HUES64 (cell line): ENCODE measurements at regions not wholly inside any gene's neighbourhood (a gene's known extent, or its start where the extent isn't known, plus 50 kb on each side); places are given as distances from the start of the nearest gene placed in this dataset.

ENCODE experiments used
- H3K27ac ChIP-seq: 2 replicates; pipeline ENCODE4 v1.7.0; 2013; ENCODE audit warnings: low read depth, low read length, inconsistent platforms
- H3K27me3 ChIP-seq: 2 replicates; pipeline ENCODE4 v1.6.1; 2013; ENCODE audit warnings: mild to moderate bottlenecking, low read length; ENCODE audit not compliant: insufficient read depth
- H3K36me3 ChIP-seq: 2 replicates; pipeline ENCODE4 v1.6.1; 2013; ENCODE audit warnings: mild to moderate bottlenecking, low read length; ENCODE audit not compliant: insufficient read depth
- H3K4me1 ChIP-seq: 2 replicates; pipeline ENCODE4 v1.6.1; 2013; ENCODE audit warnings: mild to moderate bottlenecking, low read length, moderate library complexity; ENCODE audit not compliant: insufficient read depth
- H3K4me3 ChIP-seq: 2 replicates; pipeline ENCODE4 v1.5.1; 2013; ENCODE audit warnings: mild to moderate bottlenecking, low read length, moderate library complexity
- H3K9ac ChIP-seq: 2 replicates; pipeline ENCODE4 v1.6.1; 2013; ENCODE audit warnings: mild to moderate bottlenecking, low read depth, low read length
- H3K9me3 ChIP-seq: 2 replicates; pipeline ENCODE4 v1.6.1; 2013; ENCODE audit warnings: low read depth, low read length; ENCODE audit not compliant: insufficient read depth
- WGBS: fragments of 150-250, 120-280 bp; methylation state at CpG from one replicate; pipeline ENCODE4 v1.1.7; 2013; ENCODE audit warnings: missing lambda C conversion rate; 5-methylcytosine and 5-hydroxymethylcytosine counted together

DNA sequence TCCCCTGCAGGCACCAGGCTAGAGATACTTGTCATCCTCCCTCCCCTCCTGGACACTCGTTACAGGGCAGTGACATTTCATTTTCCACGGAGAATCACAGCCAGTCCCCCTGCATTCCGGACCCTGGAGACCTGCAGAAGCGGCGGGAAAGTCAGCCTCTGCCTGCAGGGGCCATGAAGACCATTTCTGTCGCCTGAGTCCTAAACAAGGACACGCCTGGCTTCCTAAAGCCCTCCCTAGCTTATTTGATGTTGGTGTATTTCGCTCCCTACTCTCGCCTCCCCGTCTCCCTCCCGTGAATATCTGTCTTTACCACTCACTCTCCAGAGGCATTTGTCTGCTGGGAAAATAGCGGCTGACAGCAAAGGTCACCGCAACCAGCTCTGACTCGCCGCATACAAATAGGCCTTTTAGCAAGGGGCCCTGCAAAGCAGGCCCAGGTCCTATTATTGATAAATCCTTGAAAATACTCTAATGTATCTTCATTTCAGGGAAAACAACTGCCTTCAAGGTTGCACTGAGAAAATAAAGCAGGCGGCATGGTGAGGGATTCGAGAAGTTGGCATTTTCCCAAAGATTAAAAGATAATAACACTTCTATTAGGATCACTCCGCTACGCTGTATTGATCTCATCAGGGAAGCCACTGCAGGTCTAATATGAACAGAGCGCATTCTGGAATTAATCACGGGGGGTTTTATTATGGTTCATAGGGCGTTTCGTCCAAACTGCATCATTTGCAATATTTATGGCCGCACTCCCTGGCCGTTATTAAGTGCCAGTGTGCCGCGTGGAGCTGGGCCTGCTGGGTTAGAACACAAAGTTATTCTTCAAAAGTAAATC, 447.1 kb upstream of the CDH5 start:
- Histone ChIP-seq H3K4me1 (no peaks in the 10 kb centered on the region), H3K36me3 (no peaks in the 10 kb centered on the region), H3K27ac (no peak overlapping the region), H3K9ac (no peak overlapping the region), H3K27me3 (no peaks in the 10 kb centered on the region), H3K9me3 (no peaks in the 10 kb centered on the region), H3K4me3 (no peak overlapping the region)
- WGBS: 80% methylated on average over 27 of the region's 27 CpGs

DNA sequence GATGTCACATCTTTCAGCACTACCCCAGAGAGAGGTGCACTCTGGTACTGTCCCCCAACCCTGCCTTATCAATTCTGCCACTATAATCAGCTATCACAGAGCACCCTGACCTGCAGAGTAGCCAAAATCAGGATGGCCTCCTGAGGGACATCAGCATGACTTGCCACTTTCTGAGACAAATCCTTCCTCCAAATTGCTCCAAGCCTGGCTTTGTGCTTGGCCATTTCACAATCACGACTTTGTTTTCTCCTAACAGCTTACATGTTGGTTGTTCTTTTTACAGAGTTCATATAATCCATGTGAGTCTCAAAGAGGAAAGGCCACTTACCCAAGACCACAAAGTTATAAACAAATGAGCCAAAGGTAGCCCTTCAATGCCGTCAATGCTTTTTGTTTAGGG, 449.0 kb upstream of the CDH5 start:
- Histone ChIP-seq H3K36me3 (no peaks in the 10 kb centered on the region), H3K4me1 (no peaks in the 10 kb centered on the region), H3K9me3 (no peaks in the 10 kb centered on the region), H3K9ac (no peak overlapping the region), H3K27ac (no peak overlapping the region), H3K4me3 (no peak overlapping the region), H3K27me3 (no peaks in the 10 kb centered on the region)
- 92% methylated on average over 2 of the region's 2 CpGs for WGBS

DNA sequence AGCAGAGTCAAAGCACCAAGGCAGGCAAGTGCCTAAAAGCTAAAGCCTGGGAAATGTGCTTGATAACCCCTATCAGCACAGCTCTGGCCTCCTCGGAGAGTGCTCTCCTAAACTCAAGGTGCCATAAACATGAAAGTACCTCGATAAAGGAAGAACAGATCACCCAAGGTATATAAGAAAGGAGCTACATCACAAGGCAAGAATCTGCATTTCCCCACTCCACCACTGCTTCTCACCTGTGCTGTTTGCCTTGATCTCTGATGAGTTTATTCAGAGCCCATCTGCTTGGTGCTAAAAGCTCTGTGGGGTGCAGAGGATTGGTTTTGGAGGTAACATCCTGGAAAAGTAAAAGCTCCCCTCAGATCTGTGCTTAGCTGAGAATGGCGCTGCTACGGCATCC, 449.5 kb upstream of the CDH5 start:
- no peaks in the 10 kb centered on the region for H3K36me3 ChIP-seq
- no peak overlapping the region for H3K4me3 ChIP-seq
- no peak overlapping the region for H3K27ac ChIP-seq
- no peak overlapping the region for H3K9ac ChIP-seq
- H3K27me3 ChIP-seq: no peaks in the 10 kb centered on the region
- no peaks in the 10 kb centered on the region for H3K4me1 ChIP-seq
- 81% methylated on average over 4 of the region's 4 CpGs for WGBS
- no peaks in the 10 kb centered on the region for H3K9me3 ChIP-seq

DNA sequence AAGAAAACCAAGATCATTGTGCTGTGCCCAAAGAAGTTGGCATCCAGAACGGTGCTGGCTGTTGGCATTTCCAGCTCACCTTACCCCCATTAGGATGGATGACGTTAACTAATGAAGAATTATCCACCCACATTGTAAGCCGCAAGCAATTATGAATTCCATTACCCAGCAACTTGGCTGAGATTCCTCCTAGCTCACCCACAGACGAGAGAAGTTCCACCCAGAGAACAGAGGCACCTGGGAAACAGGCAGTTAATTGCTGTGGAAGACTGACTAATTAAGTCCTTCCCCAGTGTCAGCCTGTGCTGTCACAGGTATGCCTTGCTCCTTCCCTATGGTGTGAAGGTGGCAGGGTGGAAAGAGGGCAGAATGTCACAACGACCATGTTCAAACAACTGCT, 456.2 kb upstream of the CDH5 start:
- WGBS: 93% methylated on average over 5 of the region's 5 CpGs
- no peaks in the 10 kb centered on the region for H3K27me3 ChIP-seq
- H3K27ac ChIP-seq: no peak overlapping the region
- 0 out of 2 replicates have a peak, but pooled peaks cover 4% of the 10 kb centered on the region for H3K4me1 ChIP-seq
- no peak overlapping the region for H3K9ac ChIP-seq
- no peaks in the 10 kb centered on the region for H3K9me3 ChIP-seq
- no peak overlapping the region for H3K4me3 ChIP-seq
- no peaks in the 10 kb centered on the region for H3K36me3 ChIP-seq

DNA sequence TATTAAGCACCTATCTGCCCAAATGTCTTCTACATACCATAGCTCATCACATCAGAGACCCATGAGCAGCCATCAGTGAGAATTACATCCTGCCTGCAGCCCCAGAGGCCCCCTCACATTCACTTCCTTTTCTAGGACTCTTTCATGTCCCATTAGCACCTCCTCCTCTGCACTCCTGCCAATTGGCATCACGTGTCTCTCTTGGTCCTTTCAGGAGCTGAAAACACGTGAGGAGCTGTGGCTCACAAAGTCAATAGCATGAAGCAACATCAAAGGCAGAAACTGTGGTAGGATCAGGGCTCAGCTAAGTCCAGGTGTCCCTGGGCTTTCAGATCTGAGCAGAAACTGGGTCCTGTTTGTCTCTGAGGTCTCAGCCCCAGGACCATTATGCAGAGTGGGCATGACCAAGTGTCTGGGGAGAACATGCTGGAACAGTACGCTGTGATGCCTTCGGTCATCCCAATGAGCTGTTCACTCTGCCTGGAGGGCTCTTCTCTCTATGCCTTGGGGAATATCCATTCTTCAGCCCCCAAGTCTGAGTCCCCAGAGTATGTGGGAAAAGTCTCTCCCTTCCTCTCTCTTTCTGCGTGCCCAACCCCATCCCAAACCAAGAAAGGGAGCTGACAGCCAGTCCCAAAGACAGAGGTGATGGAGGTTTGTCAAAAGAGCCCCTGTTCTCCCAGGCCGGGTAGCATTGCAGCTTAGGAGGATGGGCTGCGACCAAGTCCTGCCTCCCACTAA, 457.0 kb upstream of the CDH5 start:
- Histone ChIP-seq H3K36me3 (no peaks in the 10 kb centered on the region), H3K9me3 (no peaks in the 10 kb centered on the region), H3K27ac (no peak overlapping the region), H3K4me3 (no peak overlapping the region), H3K4me1 (0 out of 2 replicates have a peak, but pooled peaks cover 10% of the 10 kb centered on the region), H3K9ac (no peak overlapping the region), H3K27me3 (no peaks in the 10 kb centered on the region)
- WGBS: 79% methylated on average over 6 of the region's 7 CpGs

DNA sequence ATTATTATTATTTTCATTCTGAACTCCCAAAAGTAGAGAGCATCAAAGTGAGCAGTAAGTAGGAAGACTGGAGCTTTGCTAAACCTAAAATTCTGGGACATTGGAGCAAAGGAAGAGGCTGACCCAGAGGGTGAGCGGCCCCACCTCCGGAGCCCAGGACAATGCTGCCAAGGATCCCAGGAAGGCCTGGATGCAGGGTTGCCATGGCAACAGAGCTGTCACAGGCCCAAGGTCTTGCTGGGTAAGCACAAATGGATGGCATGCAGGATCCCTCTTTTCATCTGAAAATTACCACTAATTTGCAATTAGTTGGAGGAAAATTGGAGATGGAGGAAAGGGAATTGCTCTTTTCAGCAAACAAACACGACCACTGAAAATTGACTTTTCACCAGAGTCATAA, 457.9 kb upstream of the CDH5 start:
- no peak overlapping the region for H3K9ac ChIP-seq
- H3K4me3 ChIP-seq: no peak overlapping the region
- no peak overlapping the region for H3K27ac ChIP-seq
- H3K27me3 ChIP-seq: no peaks in the 10 kb centered on the region
- no peaks in the 10 kb centered on the region for H3K9me3 ChIP-seq
- WGBS: 69% methylated on average over 3 of the region's 3 CpGs
- no peaks in the 10 kb centered on the region for H3K36me3 ChIP-seq
- 0 out of 2 replicates have a peak, but pooled peaks cover 10% of the 10 kb centered on the region for H3K4me1 ChIP-seq

DNA sequence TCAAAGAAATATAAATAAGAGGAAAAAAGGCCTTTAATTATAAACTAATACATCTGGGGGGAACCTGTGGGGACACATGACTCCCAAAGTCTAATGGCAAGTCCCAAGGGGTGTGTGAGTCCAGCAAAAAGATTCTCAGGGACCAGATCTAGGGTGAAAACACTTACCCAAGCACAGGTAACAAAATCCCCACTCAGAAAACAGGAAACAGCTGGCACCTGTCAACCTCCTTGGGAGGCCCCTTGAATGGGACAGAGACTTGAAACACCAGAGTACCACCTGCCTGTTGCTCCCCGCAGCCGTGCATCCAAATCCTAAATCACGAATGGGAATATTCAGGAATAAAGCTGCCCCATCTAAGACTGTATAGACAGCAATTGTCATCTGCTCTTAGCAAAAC, 461.2 kb upstream of the CDH5 start:
- Histone ChIP-seq H3K9ac (no peak overlapping the region), H3K4me1 (0 out of 2 replicates have a peak, but pooled peaks cover 10% of the 10 kb centered on the region), H3K27me3 (no peaks in the 10 kb centered on the region), H3K9me3 (no peaks in the 10 kb centered on the region), H3K27ac (no peak overlapping the region), H3K36me3 (no peaks in the 10 kb centered on the region), H3K4me3 (no peak overlapping the region)
- 93% methylated on average over 3 of the region's 3 CpGs for WGBS

DNA sequence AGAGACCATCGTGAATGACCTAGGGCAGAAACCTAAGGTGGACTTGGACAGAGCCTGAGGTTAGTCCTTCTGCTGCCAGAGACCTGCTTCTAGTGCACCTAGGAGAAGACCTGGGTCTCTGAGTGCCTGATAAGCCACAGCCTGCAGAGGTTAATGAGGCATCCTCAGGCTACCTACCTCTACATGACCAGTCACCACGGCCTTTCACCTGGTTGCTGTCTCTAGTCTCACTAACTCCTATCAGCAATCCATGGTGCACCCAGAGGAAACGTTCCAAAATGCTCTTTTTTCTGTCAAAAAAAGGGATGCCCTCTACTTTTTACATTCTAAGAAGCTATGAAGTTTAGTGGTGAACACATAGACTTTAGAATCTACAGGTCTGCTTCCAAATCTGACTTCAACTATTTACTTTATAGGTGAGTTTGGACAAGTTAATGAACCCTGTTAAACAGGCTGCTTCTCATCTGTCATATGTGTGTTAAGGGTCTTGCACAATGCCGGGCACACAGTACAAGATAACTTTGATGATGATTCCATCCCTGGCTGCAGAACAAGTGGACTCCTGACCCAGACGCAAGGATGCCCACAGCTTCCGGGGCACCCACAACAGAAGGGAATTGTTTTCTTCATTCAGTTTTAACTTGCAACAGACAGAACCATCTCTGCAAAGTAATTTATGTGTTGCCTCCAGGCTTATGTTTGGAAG, 469.9 kb upstream of the CDH5 start:
- Histone ChIP-seq H3K9me3 (0 out of 2 replicates have a peak, but pooled peaks cover 3% of the 10 kb centered on the region), H3K4me1 (0 out of 2 replicates have a peak, but pooled peaks cover 6% of the 10 kb centered on the region), H3K9ac (no peak overlapping the region), H3K36me3 (no peaks in the 10 kb centered on the region), H3K4me3 (no peak overlapping the region), H3K27ac (no peak overlapping the region), H3K27me3 (no peaks in the 10 kb centered on the region)
- 92% methylated on average over 6 of the region's 6 CpGs for WGBS

DNA sequence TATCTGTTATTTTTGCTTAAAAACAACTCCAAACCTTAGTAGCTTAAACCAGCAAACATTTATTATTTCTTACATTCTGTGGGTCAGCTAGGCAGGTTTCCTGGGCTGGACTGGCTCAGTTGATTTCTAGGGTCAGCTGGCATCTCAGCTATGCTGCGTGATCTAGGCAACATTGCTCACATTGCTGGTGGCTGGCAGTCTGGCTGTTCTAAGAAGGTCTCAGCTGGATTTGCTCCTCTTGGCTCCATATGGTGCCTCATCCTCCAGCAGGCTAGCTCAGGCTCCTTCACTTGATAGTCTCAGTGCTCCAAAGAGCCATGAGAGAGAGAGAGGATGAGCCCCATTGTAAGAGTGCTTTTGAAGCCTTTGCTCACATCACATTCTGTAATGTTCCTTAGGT, 470.6 kb upstream of the CDH5 start:
- no peaks in the 10 kb centered on the region for H3K27me3 ChIP-seq
- H3K9me3 ChIP-seq: 0 out of 2 replicates have a peak, but pooled peaks cover 3% of the 10 kb centered on the region
- no peaks in the 10 kb centered on the region for H3K36me3 ChIP-seq
- H3K4me3 ChIP-seq: no peak overlapping the region
- 0 out of 2 replicates have a peak, but pooled peaks cover 6% of the 10 kb centered on the region for H3K4me1 ChIP-seq
- H3K9ac ChIP-seq: no peak overlapping the region
- H3K27ac ChIP-seq: no peak overlapping the region
- 96% methylated on average over 1 of the region's 1 CpG for WGBS

DNA sequence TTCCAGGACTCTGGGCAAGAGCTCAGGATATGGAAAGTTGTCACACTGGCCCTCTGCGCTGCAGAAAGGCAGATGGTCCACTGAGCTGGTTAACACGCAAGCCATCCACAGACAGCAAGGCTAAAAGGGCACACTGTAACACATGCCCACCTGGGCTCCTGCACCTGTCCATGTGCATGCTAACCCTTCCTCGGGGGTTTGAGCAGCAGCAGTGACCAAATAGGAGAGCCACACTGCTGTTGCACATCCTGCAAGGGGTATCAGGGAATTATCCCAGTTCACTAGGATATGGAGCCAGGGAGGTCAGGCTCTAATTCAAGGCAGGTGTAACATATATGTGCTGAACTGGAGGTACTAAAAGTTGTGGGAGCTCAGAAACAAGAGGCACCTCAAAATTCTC, 471.0 kb upstream of the CDH5 start:
- 91% methylated on average over 3 of the region's 3 CpGs for WGBS
- Histone ChIP-seq H3K27ac (no peak overlapping the region), H3K4me1 (0 out of 2 replicates have a peak, but pooled peaks cover 6% of the 10 kb centered on the region), H3K4me3 (no peak overlapping the region), H3K27me3 (no peaks in the 10 kb centered on the region), H3K36me3 (no peaks in the 10 kb centered on the region), H3K9me3 (0 out of 2 replicates have a peak, but pooled peaks cover 3% of the 10 kb centered on the region), H3K9ac (no peak overlapping the region)

DNA sequence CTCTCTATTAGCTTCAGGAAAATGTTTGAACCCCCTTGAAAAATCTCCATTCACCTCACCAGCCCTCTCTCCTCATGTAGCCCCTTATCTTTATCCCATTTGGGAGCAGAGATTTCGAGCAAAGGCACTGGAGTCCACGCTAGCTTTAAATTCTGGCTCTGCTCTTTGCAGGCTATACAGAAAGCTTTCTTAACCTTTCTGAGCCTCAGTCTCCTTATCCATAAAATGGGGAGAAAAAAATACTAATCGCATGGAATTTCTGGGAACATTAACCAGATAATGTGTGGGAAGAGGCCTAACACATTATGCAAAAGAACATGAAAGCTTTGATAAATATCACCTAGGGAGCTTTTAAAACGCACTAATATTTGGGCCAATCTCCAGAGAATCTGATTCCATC, 476.3 kb upstream of the CDH5 start:
- WGBS: 91% methylated on average over 4 of the region's 4 CpGs
- no peak overlapping the region for H3K27ac ChIP-seq
- no peaks in the 10 kb centered on the region for H3K36me3 ChIP-seq
- H3K27me3 ChIP-seq: no peaks in the 10 kb centered on the region
- H3K9me3 ChIP-seq: 0 out of 2 replicates have a peak, but pooled peaks cover 1% of the 10 kb centered on the region
- peaks cover 6% of the 10 kb centered on the region; the same call in 1 of the 2 replicates for H3K4me1 ChIP-seq
- no peak overlapping the region for H3K9ac ChIP-seq
- H3K4me3 ChIP-seq: no peak overlapping the region
